Karpas-422 (cell line): ENCODE measurements at regions not wholly inside any gene's neighbourhood (a gene's known extent, or its start where the extent isn't known, plus 50 kb on each side); places are given as distances from the start of the nearest gene placed in this dataset.

Source experiments
- DNase-seq: peaks from one replicate; pipeline ENCODE4 v3.0.0-alpha.2; 2015
- H2AFZ ChIP-seq: fragments of 200-600 bp; sonication (generic); 2 replicates; pipeline ENCODE4 v1.6.1; 2014; ENCODE audit warnings: antibody characterized with exemption, low read length, mixed read lengths
- H3K27ac ChIP-seq: fragments of 200-600 bp; sonication (generic); 2 replicates; pipeline ENCODE4 v1.5.1; 2014; ENCODE audit warnings: mild to moderate bottlenecking, low read length, moderate library complexity
- H3K27me3 ChIP-seq: fragments of 200-600 bp; sonication (generic); 2 replicates; pipeline ENCODE4 v1.6.1; 2014; ENCODE audit warnings: low read length, mixed read lengths
- H3K36me3 ChIP-seq: fragments of 200-600 bp; sonication (generic); 2 replicates; pipeline ENCODE4 v1.6.1; 2014; ENCODE audit warnings: low read length, mixed read lengths; ENCODE audit not compliant: insufficient read depth
- H3K4me1 ChIP-seq: fragments of 200-600 bp; sonication (generic); 2 replicates; pipeline ENCODE4 v1.6.1; 2014; ENCODE audit warnings: mild to moderate bottlenecking, low read length, mixed read lengths
- H3K4me2 ChIP-seq: fragments of 200-600 bp; sonication (generic); 2 replicates; pipeline ENCODE4 v1.6.1; 2014; ENCODE audit warnings: low read length, low read depth, mild to moderate bottlenecking; ENCODE audit not compliant: poor library complexity, severe bottlenecking
- H3K4me3 ChIP-seq: fragments of 200-600 bp; sonication (generic); 2 replicates; pipeline ENCODE4 v1.5.1; 2014; ENCODE audit warnings: mild to moderate bottlenecking, antibody characterized with exemption, low read length, mixed read lengths
- H3K79me2 ChIP-seq: fragments of 200-600 bp; sonication (generic); 2 replicates; pipeline ENCODE4 v1.6.1; 2014; ENCODE audit warnings: mild to moderate bottlenecking, low read length, mixed read lengths
- H3K9ac ChIP-seq: fragments of 200-600 bp; sonication (generic); 2 replicates; pipeline ENCODE4 v1.6.0; 2014; ENCODE audit warnings: low read length
- H3K9me2 ChIP-seq: fragments of 200-600 bp; sonication (generic), shearing (Covaris generic); replicated peaks from 2 replicates; pipeline ENCODE4 v1.6.0; 2014; ENCODE audit warnings: mild to moderate bottlenecking, low read length, moderate library complexity; ENCODE audit not compliant: insufficient read depth
- H3K9me3 ChIP-seq: fragments of 300-700, 200-600 bp; sonication (generic); 2 replicates; pipeline ENCODE4 v1.6.1; 2014; ENCODE audit warnings: low read length, mixed read lengths
- H4K20me1 ChIP-seq: fragments of 200-600 bp; sonication (generic); 2 replicates; pipeline ENCODE4 v1.6.1; 2014; ENCODE audit warnings: mild to moderate bottlenecking, antibody characterized with exemption, low read length, low read depth; ENCODE audit not compliant: insufficient read depth

DNA sequence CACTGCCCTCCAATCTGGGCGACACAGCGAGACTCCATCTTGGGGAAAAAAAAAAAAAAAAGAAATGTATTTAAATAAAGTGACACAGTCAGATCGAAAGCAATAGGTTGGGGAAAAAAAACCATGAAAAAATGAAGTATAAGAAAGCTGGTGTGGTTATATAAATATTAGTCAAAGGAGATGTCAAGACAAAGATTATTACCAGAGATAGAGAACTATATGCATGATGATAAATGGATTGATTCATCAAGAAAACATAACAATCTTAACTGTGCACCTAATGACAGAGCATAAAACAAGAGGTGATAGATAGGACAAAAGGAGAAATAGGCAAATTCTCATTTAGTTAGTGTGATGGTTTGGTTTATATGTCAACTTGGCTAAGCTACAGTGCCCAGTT is 146.9 kb upstream of the AHI1 start:
- Histone ChIP-seq H3K36me3 (no peaks in the 10 kb centered on the region), H3K27ac (no peak overlapping the region), H3K27me3 (no peaks in the 10 kb centered on the region), H3K9me2 (no peaks in the 10 kb centered on the region), H4K20me1 (no peaks in the 10 kb centered on the region), H3K9ac (no peak overlapping the region), H3K4me2 (no peak overlapping the region), H3K4me3 (no peak overlapping the region), H3K9me3 (no peaks in the 10 kb centered on the region), H3K4me1 (no peaks in the 10 kb centered on the region), H3K79me2 (no peaks in the 10 kb centered on the region), H2AFZ (no peak overlapping the region)
- DNase-seq, result no peak

- DNase-seq, result no peak
- Histone ChIP-seq H3K27me3 (no peaks in the 10 kb centered on the region), H3K9me2 (no peaks in the 10 kb centered on the region), H3K27ac (no peak overlapping the region), H4K20me1 (no peaks in the 10 kb centered on the region), H3K4me1 (no peaks in the 10 kb centered on the region), H3K9ac (no peak overlapping the region), H3K9me3 (no peaks in the 10 kb centered on the region), H3K79me2 (no peaks in the 10 kb centered on the region), H2AFZ (no peak overlapping the region), H3K4me3 (no peak overlapping the region), H3K36me3 (no peaks in the 10 kb centered on the region), H3K4me2 (no peak overlapping the region)
Measured at GRCh38 chr6:135647521-135647920, 150.0 kb upstream of the AHI1 start.

DNA sequence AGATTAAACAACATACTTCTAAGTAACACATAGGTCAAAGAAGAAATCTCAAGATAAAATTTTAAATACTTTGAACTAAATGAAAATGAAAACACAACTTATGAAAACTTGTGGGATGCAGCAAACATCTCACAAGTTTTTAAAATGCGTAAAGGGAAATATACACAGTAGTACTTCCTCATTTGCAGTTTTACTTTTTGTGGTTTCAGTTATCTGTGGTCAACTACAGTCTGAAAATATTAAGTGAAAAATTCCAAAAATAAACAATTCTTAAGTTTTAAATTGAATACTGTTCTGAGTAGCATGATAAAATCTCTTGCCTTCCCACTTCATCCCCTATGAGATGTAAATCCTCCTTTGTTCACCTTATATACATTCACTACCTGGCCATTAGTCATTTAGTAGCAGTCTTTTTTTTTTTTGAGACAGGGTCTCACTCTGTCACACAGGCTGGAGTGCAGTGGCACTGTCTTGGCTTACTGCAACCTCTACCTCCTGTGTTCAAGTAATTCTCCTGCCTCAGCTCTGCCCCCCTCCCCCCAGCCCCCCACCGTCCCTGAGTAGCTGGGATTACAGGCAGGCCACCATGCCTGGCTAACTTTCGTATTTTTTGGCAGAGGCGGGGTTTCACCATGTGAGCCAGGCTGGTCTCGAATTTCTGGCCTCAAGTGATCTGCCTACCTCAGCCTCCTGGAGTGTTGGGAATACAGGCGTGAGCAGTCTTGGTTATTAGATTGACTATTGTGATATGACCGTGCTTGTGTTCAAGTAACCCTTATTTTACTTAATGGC is 154.6 kb upstream of the AHI1 start:
- no peak overlapping the region for H2AFZ ChIP-seq
- H3K4me2 ChIP-seq, result no peak overlapping the region
- H3K4me1 ChIP-seq, result no peaks in the 10 kb centered on the region
- DNase-seq, result no peak
- H3K9me2 ChIP-seq, result no peaks in the 10 kb centered on the region
- no peak overlapping the region for H3K9ac ChIP-seq
- no peaks in the 10 kb centered on the region for H3K36me3 ChIP-seq
- no peaks in the 10 kb centered on the region for H3K79me2 ChIP-seq
- H3K27me3 ChIP-seq, result no peaks in the 10 kb centered on the region
- H4K20me1 ChIP-seq, result no peaks in the 10 kb centered on the region
- no peak overlapping the region for H3K27ac ChIP-seq
- H3K9me3 ChIP-seq, result no peaks in the 10 kb centered on the region
- no peak overlapping the region for H3K4me3 ChIP-seq

DNA sequence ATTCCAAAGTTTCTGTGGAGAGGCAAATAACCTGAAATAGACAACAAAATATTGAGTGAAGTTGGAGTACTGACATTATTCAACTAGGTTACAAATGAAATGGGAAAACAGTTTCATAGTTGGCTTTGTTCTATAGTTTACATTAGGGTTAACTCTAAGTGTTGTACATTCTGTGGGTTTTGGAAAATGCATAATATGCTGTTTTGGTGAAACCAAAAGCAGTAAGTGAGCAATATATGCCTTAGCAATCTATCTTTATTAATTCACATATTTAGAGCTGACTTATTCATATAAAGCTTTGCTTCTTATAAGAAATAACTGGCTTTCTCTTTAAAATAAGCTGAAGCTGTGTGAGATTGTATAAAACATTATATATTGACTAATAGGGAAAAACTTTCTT is 157.5 kb upstream of the AHI1 start:
- Histone ChIP-seq H3K4me2 (no peak overlapping the region), H3K4me1 (no peaks in the 10 kb centered on the region), H3K36me3 (no peaks in the 10 kb centered on the region), H3K79me2 (no peaks in the 10 kb centered on the region), H3K9me2 (no peaks in the 10 kb centered on the region), H2AFZ (no peak overlapping the region), H4K20me1 (no peaks in the 10 kb centered on the region), H3K9me3 (no peaks in the 10 kb centered on the region), H3K27me3 (no peaks in the 10 kb centered on the region), H3K9ac (no peak overlapping the region), H3K4me3 (no peak overlapping the region), H3K27ac (no peak overlapping the region)
- DNase-seq, result no peak

DNA sequence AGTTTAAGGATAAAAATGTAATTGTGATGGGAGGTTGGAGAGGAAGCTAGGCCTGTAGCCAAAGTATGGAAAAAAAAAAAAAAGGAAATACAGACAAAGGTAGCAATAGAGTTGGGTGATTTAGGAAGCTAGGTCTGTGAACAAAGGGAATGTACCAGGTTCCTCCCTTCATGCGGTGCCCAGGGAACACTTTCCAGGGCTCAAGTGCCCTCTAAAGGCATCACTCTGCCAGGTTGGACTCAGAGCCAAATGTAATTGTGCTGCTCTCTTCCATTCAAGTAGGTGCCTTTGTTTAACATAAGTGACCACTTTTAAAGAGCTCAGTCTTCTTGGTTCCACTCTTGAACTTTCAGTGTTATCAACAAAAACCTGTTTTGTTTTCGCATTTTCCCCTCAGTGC is 159.7 kb upstream of the AHI1 start:
- Histone ChIP-seq H3K27ac (no peak overlapping the region), H4K20me1 (no peaks in the 10 kb centered on the region), H3K9me2 (no peaks in the 10 kb centered on the region), H3K9me3 (no peaks in the 10 kb centered on the region), H2AFZ (no peak overlapping the region), H3K4me2 (no peak overlapping the region), H3K4me1 (no peaks in the 10 kb centered on the region), H3K9ac (no peak overlapping the region), H3K4me3 (no peak overlapping the region), H3K36me3 (no peaks in the 10 kb centered on the region), H3K27me3 (no peaks in the 10 kb centered on the region), H3K79me2 (no peaks in the 10 kb centered on the region)
- DNase-seq, result no peak

- no peaks in the 10 kb centered on the region for H3K4me1 ChIP-seq
- H3K9me3 ChIP-seq, result no peaks in the 10 kb centered on the region
- H3K9ac ChIP-seq, result no peak overlapping the region
Measured at GRCh38 chr6:135658481-135658880, 160.9 kb upstream of the AHI1 start.

GRCh38 chr6:135658916-135659315 is 161.4 kb upstream of the AHI1 start:
- no peak overlapping the region for H3K4me2 ChIP-seq
- H3K4me3 ChIP-seq, result no peak overlapping the region
- no peaks in the 10 kb centered on the region for H3K36me3 ChIP-seq
- H3K9me3 ChIP-seq, result no peaks in the 10 kb centered on the region
- H3K79me2 ChIP-seq, result no peaks in the 10 kb centered on the region
- no peak overlapping the region for H3K27ac ChIP-seq
- no peaks in the 10 kb centered on the region for H3K9me2 ChIP-seq
- no peaks in the 10 kb centered on the region for H3K4me1 ChIP-seq
- no peaks in the 10 kb centered on the region for H3K27me3 ChIP-seq
- no peaks in the 10 kb centered on the region for H4K20me1 ChIP-seq
- no peak overlapping the region for H3K9ac ChIP-seq
- no peak for DNase-seq
- H2AFZ ChIP-seq, result no peak overlapping the region

More at GRCh38 chr6:135658481-135658880, 160.9 kb upstream of the AHI1 start:
- Histone ChIP-seq H3K4me3 (no peak overlapping the region), H3K36me3 (no peaks in the 10 kb centered on the region), H3K27me3 (no peaks in the 10 kb centered on the region), H2AFZ (no peak overlapping the region), H3K9me2 (no peaks in the 10 kb centered on the region), H3K27ac (no peak overlapping the region), H3K79me2 (no peaks in the 10 kb centered on the region), H4K20me1 (no peaks in the 10 kb centered on the region), H3K4me2 (no peak overlapping the region)
- no peak for DNase-seq

GRCh38 chr6:135664527-135664926 is 167.0 kb upstream of the AHI1 start:
- H3K4me1 ChIP-seq, result no peaks in the 10 kb centered on the region
- no peak overlapping the region for H2AFZ ChIP-seq
- DNase-seq, result no peak
- no peak overlapping the region for H3K9ac ChIP-seq
- H3K4me2 ChIP-seq, result no peak overlapping the region
- no peak overlapping the region for H3K27ac ChIP-seq
- H3K79me2 ChIP-seq, result no peaks in the 10 kb centered on the region
- no peaks in the 10 kb centered on the region for H4K20me1 ChIP-seq
- H3K9me2 ChIP-seq, result no peaks in the 10 kb centered on the region
- no peaks in the 10 kb centered on the region for H3K9me3 ChIP-seq
- no peaks in the 10 kb centered on the region for H3K27me3 ChIP-seq
- H3K36me3 ChIP-seq, result no peaks in the 10 kb centered on the region
- H3K4me3 ChIP-seq, result no peak overlapping the region
